ENCODE measurements at regions not wholly inside any gene's neighbourhood (a gene's known extent, or its start where the extent isn't known, plus 50 kb on each side); places are given as distances from the start of the nearest gene placed in this dataset.
"Not testable (repeated sequence)": the region's sequence is repeated elsewhere in the genome, so short reads cannot be mapped to it uniquely, and the experiment has no call there.

DNA sequence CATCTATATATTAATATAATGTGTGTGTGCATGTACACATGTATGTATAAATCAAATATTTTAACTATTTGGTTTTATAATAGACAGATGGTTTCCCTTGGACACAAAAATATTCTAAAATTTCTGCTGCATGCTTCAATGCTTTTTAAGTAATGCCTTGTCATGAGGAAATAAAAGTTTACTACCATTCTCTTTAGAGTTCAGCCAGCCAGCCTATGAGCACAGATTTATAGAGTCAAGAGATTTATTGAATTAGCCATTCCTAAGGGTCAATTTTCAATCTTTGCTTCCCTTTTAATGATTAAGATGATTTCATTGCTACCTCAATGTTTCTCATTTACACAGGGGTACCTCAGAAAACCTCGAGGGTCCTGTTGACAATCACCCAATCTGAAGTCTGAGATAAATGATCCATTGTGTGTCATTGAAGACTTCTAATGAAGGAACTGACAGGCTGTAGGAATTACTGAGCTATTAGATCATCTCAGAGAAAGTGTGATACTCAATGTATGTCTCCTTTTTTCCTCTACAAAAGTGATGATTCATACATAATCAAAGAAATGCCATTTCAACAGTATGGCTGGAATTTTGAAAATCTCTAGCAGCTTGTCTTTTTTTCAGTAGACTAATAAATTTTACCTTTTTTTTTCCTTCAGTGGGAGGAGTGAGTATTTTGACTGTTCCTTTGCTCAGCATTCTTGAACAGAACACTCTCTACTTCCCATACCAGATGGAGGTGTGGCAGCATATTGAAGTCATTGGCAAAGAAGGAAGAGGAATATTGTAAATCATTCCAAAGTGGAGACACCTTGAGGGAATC, 222.6 kb upstream of the PCDH18 start:
- DNase-seq: no peak
- peaks cover 4% of the 10 kb centered on the region for H3K9me3 Mint-ChIP-seq (ENCODE audit: low read depth)
- no peak overlapping the region for H3K4me3 Mint-ChIP-seq
- no peak overlapping the region for H3K27ac Mint-ChIP-seq
- H3K27me3 Mint-ChIP-seq: no peaks in the 10 kb centered on the region
- ChIA-PET CTCF (no interaction called here), POLR2A (no interaction called here)
- no peaks in the 10 kb centered on the region for H3K36me3 Mint-ChIP-seq (ENCODE audit: low read depth)
- intact Hi-C loops (cut with DNase I, micrococcal nuclease): no loop called here
- no peaks in the 10 kb centered on the region for H3K4me1 Mint-ChIP-seq
- no peak for ATAC-seq

DNA sequence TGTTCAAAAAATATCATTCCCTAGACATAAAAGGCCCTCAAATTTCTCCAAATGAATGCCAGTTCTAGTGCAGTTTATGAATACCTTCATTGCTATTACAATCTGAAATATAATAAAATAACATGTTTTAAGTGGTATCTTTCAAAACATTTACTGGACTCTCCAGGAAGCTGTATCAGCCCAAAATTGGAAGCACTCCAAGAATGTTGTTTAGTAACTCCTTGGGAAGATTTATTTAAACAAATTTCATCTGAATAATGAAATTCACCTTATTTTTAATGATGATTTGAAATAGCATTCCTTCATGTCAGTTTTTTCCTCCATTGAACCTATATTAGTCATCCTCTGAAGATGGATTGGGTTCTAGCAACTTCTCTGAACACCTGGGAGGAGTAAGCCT, 217.2 kb upstream of the PCDH18 start:
- no peak overlapping the region for H3K27ac Mint-ChIP-seq
- ChIA-PET CTCF (no interaction called here), POLR2A (no interaction called here)
- H3K4me3 Mint-ChIP-seq: no peak overlapping the region
- ATAC-seq (no peak), DNase-seq (no peak)
- H3K9me3 Mint-ChIP-seq (ENCODE audit: low read depth): peaks cover 6% of the 10 kb centered on the region
- no peaks in the 10 kb centered on the region for H3K27me3 Mint-ChIP-seq
- H3K4me1 Mint-ChIP-seq: no peaks in the 10 kb centered on the region
- intact Hi-C loops (cut with DNase I, micrococcal nuclease): no loop called here
- no peaks in the 10 kb centered on the region for H3K36me3 Mint-ChIP-seq (ENCODE audit: low read depth)

- CTCF ChIA-PET: no interaction called here
- ATAC-seq: no peak
- intact Hi-C loops (cut with DNase I, micrococcal nuclease): no loop called here
- no peak for DNase-seq
- Mint-ChIP-seq H3K36me3 (ENCODE audit: low read depth) (no peaks in the 10 kb centered on the region), H3K4me3 (no peak overlapping the region), H3K4me1 (no peaks in the 10 kb centered on the region), H3K27ac (no peak overlapping the region), H3K27me3 (no peaks in the 10 kb centered on the region), H3K9me3 (ENCODE audit: low read depth) (peaks cover 6% of the 10 kb centered on the region)
- POLR2A ChIA-PET: no interaction called here
Measured at GRCh38 chr4:137748616-137749015, 216.3 kb upstream of the PCDH18 start.

GRCh38 chr4:137740141-137740540, 207.8 kb upstream of the PCDH18 start:
- Mint-ChIP-seq H3K27ac (no peak overlapping the region), H3K9me3 (ENCODE audit: low read depth) (peaks cover 3% of the 10 kb centered on the region), H3K4me1 (no peaks in the 10 kb centered on the region), H3K4me3 (no peak overlapping the region), H3K27me3 (no peaks in the 10 kb centered on the region), H3K36me3 (ENCODE audit: low read depth) (no peaks in the 10 kb centered on the region)
- CTCF ChIA-PET: no interaction called here
- intact Hi-C loops (cut with DNase I, micrococcal nuclease): no loop called here
- no peak for ATAC-seq
- DNase-seq: no peak
- POLR2A ChIA-PET: no interaction called here

DNA sequence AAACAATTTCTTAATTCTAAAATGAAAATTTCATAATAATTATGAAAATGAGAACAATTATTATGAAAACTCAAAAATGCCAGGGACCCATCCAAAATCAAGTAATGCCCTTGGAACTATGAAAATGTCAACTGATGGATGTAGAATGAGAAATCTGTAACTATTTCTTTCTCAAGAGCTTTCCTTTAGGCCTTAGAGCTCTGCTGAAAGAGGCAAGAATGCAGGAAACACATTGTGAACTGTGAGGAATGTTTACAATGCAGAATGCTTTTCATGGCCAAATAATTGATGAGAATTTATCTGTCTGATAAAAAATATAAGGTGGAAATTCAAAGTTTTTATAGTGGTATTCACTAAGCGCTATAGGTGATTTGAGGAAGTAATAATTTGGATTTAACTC, 207.1 kb upstream of the PCDH18 start:
- DNase-seq (no peak), ATAC-seq (no peak)
- intact Hi-C loops (cut with DNase I, micrococcal nuclease): loop anchor here in 1 of 2 experiments (10.0 kb wide), 1 partner anchor 355 kb away; no protein-coding TSS in a partner anchor
- H3K27me3 Mint-ChIP-seq: no peaks in the 10 kb centered on the region
- H3K27ac Mint-ChIP-seq: no peak overlapping the region
- ChIA-PET POLR2A (no interaction called here), CTCF (no interaction called here)
- no peaks in the 10 kb centered on the region for H3K4me1 Mint-ChIP-seq
- peaks cover 6% of the 10 kb centered on the region for H3K9me3 Mint-ChIP-seq (ENCODE audit: low read depth)
- no peak overlapping the region for H3K4me3 Mint-ChIP-seq
- no peaks in the 10 kb centered on the region for H3K36me3 Mint-ChIP-seq (ENCODE audit: low read depth)

DNA sequence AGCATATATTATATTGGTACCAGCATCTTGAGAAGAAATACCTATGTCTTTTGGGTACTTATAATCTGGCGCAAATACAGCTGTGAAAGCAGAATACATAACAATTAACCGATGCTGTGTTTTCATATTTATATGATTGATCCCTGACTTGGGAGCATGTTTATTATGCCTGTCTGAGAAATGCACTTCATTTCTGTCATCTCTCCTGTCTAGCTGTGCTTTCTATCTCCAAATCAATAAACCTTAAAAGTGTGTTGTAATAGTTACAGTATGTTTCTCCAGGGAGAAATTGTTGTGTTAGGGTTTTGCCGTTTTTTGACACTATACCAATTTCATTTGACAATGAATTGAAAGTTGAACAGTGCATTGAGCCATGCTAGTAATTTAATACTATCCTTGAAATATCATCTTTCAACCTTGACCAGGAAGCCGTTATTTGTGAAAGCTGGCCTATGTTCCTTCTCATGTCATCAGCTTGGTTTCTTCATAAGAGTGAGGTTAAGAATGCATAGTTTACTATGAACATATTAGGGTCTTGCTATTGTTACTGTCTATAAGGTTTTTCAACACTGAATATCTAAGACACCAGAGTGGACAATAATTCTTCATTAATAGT, 206.2 kb upstream of the PCDH18 start:
- ChIA-PET CTCF (no interaction called here), POLR2A (no interaction called here)
- Mint-ChIP-seq H3K4me3 (no peak overlapping the region), H3K4me1 (no peaks in the 10 kb centered on the region), H3K36me3 (ENCODE audit: low read depth) (no peaks in the 10 kb centered on the region), H3K27ac (no peak overlapping the region), H3K27me3 (no peaks in the 10 kb centered on the region), H3K9me3 (ENCODE audit: low read depth) (peaks cover 6% of the 10 kb centered on the region)
- intact Hi-C loops (cut with DNase I, micrococcal nuclease): loop anchor here in 1 of 2 experiments (10.0 kb wide), 1 partner anchor 356 kb away; no protein-coding TSS in a partner anchor
- DNase-seq (no peak), ATAC-seq (no peak)

GRCh38 chr4:137735561-137736104, 203.3 kb upstream of the PCDH18 start:
- Mint-ChIP-seq H3K27me3 (no peaks in the 10 kb centered on the region), H3K4me1 (no peaks in the 10 kb centered on the region), H3K36me3 (ENCODE audit: low read depth) (no peaks in the 10 kb centered on the region), H3K27ac (no peak overlapping the region), H3K4me3 (no peak overlapping the region), H3K9me3 (ENCODE audit: low read depth) (peaks cover 11% of the 10 kb centered on the region)
- ChIA-PET CTCF (no interaction called here), POLR2A (no interaction called here)
- intact Hi-C loops (cut with DNase I, micrococcal nuclease): loop anchor here in 1 of 2 experiments (10.0 kb wide), 1 partner anchor 359 kb away; no protein-coding TSS in a partner anchor
- DNase-seq (no peak), ATAC-seq (no peak)

GRCh38 chr4:137733174-137734141, 201.2 kb upstream of the PCDH18 start:
- H3K4me3 Mint-ChIP-seq; DNase-seq; POLR2A ChIA-PET; H3K4me1 Mint-ChIP-seq; ATAC-seq; H3K27me3 Mint-ChIP-seq; H3K36me3 Mint-ChIP-seq (ENCODE audit: low read depth); H3K27ac Mint-ChIP-seq: not testable (repeated sequence)
- CTCF ChIA-PET: interaction anchor here (0.6 kb wide), 1 partner anchor 548 kb away, joined by 3 read pairs; no protein-coding TSS in a partner anchor
- intact Hi-C loops (cut with DNase I, micrococcal nuclease): loop anchor here (1.0 to 10.0 kb wide), 2 partner anchors 361 to 948 kb away; no protein-coding TSS in a partner anchor
- H3K9me3 Mint-ChIP-seq (ENCODE audit: low read depth): peaks cover 11% of the 10 kb centered on the region

DNA sequence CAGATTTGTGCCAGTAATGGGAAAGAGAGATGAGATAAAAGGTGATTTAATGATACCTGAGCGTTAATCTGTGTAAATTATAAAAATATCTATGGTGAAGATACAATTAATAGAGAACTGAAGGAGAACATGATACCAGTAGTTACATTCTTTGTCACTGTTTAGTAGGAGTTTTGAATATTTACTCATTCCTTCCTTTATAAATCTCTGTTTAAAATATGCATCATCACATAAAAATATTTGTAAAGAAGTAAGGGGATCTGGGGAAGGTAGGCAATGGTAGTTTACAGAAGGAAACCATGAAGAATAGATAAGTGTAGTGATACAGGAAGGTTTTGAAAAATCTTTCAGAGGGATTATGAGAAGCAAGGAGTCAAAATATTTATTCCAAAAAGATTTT, 190.6 kb upstream of the PCDH18 start:
- ChIA-PET CTCF (no interaction called here), POLR2A (no interaction called here)
- H3K27ac Mint-ChIP-seq: no peak overlapping the region
- peaks cover under 1% of the 10 kb centered on the region for H3K9me3 Mint-ChIP-seq (ENCODE audit: low read depth)
- no peaks in the 10 kb centered on the region for H3K27me3 Mint-ChIP-seq
- no peaks in the 10 kb centered on the region for H3K36me3 Mint-ChIP-seq (ENCODE audit: low read depth)
- H3K4me1 Mint-ChIP-seq: no peaks in the 10 kb centered on the region
- intact Hi-C loops (cut with DNase I, micrococcal nuclease): no loop called here
- no peak for ATAC-seq
- no peak overlapping the region for H3K4me3 Mint-ChIP-seq
- no peak for DNase-seq

DNA sequence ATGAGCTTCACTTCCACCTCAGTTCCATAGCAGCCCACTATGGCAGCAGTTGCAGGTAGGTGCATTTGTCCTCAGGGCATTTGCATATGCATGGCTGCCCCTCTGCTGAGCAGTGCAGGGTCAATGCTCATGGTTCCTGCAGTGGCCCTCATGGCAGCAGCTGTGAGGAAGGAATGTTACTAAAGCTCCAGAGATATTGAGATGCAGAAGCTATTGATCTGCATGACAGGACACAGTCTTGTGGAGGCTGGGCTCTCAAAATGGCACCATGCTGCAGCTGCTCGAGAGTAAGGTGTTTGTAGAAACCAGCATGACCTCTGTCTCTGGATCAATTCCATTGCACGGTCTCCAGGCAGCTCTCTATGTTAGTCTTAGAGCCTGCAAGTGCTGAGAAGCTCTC, 179.2 kb upstream of the PCDH18 start:
- no peak for ATAC-seq
- no peaks in the 10 kb centered on the region for H3K27me3 Mint-ChIP-seq
- H3K4me3 Mint-ChIP-seq: no peak overlapping the region
- H3K9me3 Mint-ChIP-seq (ENCODE audit: low read depth): peaks cover 4% of the 10 kb centered on the region
- no peaks in the 10 kb centered on the region for H3K4me1 Mint-ChIP-seq
- DNase-seq: no peak
- CTCF ChIA-PET: interaction anchor here (0.6 kb wide), 1 partner anchor 39 kb away, joined by 3 read pairs; no protein-coding TSS in a partner anchor
- POLR2A ChIA-PET: no interaction called here
- H3K36me3 Mint-ChIP-seq (ENCODE audit: low read depth): no peaks in the 10 kb centered on the region
- intact Hi-C loops (cut with DNase I, micrococcal nuclease): no loop called here
- no peak overlapping the region for H3K27ac Mint-ChIP-seq

DNA sequence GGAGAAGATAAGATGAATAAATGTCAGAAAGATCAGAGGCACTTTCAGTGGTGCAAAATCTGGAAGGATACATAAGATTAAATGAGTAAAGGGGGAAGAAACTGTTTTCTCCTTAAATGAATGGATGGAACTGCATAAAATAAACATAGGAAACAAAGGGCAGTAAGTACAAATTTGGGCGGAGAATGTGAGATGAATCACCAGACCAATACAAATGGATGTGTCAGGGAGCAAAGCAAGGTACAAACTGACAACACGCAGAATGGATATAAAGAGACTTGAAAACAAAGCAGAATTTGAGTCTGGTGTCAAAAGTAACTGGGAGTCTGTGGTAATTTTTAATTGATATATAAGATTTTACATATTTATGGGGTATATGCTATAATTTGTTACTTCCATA, 175.3 kb upstream of the PCDH18 start:
- Mint-ChIP-seq H3K9me3 (ENCODE audit: low read depth) (peaks cover 2% of the 10 kb centered on the region), H3K4me1 (no peaks in the 10 kb centered on the region), H3K4me3 (no peak overlapping the region), H3K27ac (no peak overlapping the region), H3K27me3 (no peaks in the 10 kb centered on the region), H3K36me3 (ENCODE audit: low read depth) (no peaks in the 10 kb centered on the region)
- no peak for ATAC-seq
- POLR2A ChIA-PET: no interaction called here
- intact Hi-C loops (cut with DNase I, micrococcal nuclease): no loop called here
- DNase-seq: no peak
- CTCF ChIA-PET: no interaction called here

Data from activated CD4-positive, alpha-beta T cell treated with anti-CD3 and anti-CD28 coated beads for 36 hours (primary cell).